Medulla oblongata (tissue), 1 donor: ENCODE measurements at regions not wholly inside any gene's neighbourhood (a gene's known extent, or its start where the extent isn't known, plus 50 kb on each side); places are given as distances from the start of the nearest gene placed in this dataset.
A peak's percentile ranks its signal among the peaks of the same experiment; 100 is the strongest.

Experiments used
- DNase-seq: peaks from one replicate; pipeline ENCODE4 v3.0.0-alpha.2; 2015; ENCODE audit errors: extremely low spot score

DNA sequence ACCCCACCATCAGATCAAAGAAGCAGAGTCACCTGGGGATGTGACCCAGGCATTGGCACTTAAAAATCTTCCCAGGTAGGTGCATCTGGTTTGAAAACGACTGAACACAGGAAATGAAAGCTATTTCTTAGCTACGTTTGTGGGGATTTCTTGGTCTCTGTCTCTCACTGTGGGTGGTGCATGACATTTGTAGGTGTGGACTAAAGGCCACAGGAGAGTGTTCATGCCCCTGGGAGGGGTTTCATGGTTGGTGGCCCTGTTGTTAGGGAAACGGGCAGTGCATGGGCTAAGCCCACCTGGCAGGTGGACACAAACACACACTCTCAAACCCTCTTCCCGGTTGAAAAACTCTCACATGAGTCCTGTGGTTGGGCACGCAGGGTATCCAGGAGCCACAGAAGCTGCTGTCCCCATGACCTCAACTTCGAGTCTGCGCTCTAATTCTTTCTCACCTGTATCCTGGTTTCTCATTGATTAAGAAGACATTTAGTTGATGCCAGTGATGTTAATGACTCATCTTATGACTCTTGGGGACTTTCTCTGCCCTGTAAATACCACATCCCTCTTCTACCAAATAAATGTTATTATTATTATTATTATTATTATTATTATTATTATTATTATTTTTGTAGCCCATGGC is 119.4 kb downstream of the MRPS6 start:
- DNase-seq = no peak

DNA sequence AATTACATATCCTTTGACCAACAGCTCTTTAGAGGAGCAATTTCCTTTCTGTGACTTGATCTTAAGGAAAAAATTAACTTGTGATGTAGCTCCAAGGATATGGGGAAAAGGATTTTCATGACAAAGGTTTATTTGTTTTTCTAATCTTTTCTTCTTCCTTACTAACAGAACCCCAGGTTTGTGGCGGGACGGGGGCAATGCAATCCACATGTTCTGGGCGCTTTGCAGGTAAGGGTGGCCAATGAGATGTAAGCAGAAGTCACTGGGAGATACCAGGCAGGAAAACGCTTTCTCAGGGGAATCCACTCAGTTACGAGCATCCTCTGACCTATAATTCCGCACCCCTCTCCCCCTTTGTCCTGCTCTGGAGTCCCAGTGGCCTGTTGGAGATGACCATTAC is 122.0 kb downstream of the MRPS6 start:
- no peak for DNase-seq

DNA sequence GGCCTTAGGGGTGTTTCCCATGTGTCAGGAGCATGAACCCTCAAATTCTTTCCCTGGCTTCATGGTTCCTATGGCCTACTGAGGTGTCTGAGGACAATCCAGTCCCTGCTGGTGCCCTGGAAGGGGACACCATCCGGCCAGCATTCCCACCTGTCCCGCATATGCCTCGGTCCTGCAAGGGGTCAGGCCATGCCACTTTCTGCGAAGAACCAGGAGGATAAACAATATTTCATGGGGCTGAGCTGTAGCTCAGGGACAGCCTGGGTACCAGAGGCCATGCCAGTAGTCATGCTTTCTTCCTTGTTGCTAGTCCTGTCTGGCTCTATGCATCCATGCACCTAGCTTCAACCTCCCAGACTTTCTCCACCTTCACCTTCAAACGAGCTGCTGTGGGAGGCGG is 123.6 kb downstream of the MRPS6 start:
- DNase-seq = no peak

DNA sequence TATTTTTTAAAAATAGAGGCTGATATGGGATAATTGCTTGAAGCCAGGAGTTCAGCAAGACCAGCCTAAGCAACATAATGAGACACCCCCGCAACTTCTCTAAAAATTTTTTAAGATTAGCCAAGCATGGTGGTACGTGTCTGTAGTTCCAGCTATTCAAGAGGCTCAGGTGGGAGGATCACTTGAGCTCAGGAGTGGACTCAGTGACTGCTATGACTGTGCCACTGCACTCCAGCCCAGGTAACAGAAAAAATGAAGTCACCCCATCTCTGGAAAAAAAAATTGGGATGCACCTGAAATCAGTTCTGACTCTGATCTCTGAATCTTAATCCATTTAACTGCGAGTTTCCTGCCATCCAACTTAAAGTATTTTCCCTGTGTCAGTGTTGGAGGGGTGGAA is 124.2 kb downstream of the MRPS6 start:
- DNase-seq = no peak

DNA sequence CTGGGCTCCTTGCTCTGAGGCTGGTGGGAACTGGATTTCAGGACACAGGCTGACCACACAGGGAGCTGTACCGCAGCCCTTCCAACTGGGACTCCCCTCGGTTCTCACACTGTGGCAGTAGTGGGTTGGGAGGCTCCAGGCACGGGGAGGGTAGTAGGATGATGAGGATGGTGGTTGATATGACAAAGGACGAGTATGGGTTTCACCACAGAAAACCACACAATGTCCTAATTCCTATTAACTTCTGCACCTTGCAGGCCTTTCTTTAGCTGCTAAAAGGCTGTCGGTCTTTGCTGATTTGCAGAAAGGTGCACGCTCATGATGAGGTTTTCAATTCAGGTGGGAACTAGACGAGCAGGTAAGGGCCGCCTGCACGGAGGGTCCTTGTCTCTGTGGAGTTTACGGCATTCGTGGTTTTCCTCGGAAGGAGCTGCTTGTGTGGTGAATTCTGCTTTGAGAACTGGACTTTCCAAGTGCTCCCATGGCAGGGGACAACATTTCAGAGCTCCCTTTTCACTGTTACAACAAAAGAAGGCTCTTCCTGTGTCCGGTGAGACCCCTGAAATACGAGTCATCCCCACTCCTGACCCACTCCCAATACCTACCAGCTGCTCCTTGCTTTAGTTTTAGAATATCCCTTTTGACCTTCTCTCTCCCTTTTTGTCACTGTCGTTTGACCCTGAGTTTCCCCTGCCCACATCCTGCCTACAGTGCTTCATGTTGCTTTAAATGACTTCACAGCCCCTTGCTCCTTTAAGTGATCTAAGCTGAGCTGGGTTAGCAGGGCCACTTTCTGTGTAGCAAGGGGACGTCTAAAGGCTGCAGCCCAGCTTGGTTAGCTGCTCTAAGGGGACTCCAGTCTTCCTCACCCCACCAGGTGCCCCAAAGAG is 125.1 kb downstream of the MRPS6 start:
- no peak for DNase-seq

DNA sequence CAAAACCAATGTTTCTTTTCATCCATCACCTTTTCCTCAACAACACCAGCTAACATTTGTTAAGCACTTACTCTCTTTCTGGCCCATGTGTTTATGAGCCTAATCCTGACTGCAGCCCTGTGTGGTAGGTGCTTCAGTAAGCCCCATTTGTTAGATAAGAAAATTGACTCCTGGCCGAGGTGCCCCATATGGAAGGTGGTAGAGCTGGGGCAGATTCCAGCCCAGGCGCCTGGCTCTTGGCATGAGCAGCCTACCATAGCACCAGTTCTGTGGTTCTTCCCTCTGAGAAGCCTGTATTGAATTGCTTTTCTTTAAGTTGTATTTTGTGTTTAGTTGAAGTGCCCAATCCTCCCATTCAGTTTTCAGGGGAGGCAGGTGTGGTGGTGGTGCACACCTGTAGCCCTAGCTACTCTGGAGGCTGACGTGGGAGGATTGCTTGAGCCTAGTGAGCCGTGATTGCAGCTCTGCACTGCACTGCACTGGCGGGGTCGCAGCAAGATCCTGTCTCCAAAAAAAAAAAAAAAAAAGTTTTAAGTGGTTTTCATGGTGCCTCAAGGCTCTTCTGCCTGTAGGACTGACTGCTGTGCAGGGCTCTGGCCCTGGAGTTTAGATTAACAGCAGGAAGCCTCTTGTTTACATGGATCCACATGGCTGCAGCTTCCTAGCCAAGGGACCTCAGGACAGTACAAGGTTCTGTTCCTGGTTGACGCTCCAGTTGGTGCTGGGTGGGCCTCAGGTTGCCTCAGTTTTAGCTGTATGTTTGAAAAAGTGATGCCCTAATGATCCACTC is 125.9 kb downstream of the MRPS6 start:
- DNase-seq = no peak

DNA sequence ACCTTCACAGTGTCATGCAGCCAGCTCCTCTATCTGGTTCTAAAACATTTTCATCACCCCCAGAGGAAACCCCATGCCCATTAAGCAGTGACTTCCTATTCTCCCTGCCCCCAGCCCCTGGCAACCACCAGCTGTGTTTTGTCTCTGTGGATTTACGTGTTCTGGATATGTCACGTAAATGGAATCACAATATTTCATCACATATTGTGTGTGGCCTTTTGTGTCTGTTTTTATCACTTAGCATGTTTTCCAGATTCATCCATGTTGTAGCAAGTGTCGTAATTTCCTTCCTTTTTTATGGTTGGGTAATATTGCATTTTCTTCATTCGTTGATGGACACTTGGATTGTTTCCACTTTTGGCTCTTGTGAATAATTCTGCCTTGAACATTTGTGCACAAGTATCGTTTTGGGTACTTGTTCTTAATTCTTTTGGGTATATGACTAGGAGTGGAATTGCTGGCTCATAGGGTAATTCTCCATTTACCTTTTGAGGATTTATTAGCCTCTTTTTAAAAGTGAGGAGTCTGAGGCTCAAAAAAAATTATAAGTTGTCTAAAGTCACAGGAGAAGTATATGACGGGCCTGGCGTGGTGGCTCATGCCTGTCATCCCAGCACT is 127.0 kb downstream of the MRPS6 start:
- no peak for DNase-seq

DNA sequence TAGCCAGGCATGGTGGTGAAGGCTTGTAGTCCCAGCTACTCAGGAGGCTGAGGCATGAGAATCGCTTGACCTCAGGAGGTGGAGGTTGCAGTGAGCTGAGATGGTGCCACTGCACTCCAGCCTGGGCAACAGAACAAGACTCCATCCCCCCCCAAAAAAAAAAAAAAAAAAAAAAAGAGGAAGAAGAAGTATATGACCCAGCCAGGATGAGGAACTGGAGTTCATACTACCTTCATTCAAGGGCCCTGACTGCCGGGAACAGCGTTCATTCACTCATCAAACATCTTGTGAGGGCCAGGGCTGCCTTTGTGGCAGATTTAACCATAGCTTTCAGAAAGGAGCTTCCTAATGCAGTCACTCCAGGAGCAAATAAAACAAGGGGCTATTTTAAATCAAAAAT is 127.6 kb downstream of the MRPS6 start:
- peak; percentile 27 for DNase-seq

DNA sequence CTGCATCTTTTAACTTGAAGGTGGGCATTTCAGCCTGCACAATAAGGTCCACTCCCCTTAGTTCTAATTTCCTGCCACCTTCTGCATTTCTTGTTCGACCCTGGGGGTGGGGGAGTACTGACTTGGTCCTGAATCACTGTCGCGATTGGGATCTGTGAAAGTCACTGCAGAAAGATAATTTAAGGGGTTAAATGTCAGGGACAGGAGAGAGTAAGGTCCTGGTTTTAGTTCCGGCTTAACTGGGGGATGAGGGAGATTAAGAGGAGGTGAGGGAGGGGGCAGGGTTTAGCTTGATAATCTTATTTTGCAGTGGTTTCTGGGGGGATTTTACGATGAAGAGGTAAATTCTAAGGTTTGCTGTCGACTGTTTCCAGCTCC is 128.1 kb downstream of the MRPS6 start:
- no peak for DNase-seq

DNA sequence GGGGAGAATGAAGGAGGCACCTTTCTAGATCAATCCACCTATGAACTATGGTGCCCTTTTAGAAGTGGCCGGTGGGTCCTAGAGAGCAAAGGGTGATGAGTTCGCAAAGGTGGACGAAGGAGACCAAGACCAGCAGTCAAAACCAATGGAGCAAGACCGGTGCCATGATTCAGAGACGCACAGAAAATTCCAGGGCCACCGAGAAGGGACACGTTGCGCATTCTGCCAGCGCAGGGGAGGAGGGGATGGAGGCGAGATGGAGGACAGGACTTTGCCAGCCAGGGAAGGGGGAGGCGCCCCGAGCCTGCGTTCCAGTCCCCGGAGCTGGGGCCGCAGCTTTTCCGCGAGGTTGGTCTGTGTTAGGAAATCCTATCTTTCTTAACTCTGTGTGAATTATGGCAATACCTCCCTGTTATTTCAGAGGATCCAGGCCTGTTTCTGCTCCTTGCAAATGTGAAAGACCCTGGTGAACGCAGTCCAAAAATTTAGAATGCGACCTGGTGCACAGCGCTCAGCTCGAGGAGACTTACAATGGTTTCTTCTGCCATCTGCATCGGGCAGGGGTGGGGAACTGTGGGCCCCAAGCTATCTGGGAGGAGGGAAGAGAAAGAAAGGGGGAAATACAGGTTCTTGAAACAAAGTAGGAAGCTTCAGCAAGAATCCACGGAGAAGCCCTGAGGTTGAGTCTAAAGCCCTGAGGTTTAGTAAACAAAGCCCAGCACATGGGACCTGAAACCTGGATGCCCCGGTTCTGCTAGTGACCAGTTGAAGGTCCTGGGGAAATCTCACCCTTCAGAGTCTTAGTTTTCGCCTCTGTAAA is 129.4 kb downstream of the MRPS6 start:
- peak; percentile 19 for DNase-seq

DNA sequence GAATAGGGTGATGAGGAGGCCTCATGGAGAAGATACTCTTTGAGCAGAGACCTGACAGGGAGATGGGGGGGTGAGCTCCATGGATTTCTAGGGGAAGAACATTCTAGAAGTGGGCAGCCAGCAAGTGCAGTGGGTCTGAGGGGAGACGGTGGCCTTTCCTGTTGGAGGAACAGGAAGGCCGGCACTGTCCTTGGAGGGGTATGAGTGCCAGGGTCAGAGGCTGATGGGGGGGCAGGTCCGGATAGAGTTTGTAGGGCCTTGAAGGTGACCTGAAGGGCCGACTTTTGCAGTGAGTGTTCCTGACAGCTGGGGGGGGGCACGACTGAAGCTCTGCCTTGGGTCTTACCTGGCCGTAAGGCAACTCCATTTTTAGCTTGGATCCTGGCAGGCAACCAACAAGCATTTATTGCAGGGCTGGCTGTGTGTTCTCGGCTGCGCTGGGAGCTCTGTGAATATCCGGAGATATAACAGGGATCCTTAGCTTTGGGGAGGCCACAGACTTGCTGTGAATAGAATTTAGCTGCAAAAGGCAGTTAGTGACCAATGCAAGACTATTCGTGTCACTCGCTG is 130.6 kb downstream of the MRPS6 start:
- DNase-seq = no peak

DNA sequence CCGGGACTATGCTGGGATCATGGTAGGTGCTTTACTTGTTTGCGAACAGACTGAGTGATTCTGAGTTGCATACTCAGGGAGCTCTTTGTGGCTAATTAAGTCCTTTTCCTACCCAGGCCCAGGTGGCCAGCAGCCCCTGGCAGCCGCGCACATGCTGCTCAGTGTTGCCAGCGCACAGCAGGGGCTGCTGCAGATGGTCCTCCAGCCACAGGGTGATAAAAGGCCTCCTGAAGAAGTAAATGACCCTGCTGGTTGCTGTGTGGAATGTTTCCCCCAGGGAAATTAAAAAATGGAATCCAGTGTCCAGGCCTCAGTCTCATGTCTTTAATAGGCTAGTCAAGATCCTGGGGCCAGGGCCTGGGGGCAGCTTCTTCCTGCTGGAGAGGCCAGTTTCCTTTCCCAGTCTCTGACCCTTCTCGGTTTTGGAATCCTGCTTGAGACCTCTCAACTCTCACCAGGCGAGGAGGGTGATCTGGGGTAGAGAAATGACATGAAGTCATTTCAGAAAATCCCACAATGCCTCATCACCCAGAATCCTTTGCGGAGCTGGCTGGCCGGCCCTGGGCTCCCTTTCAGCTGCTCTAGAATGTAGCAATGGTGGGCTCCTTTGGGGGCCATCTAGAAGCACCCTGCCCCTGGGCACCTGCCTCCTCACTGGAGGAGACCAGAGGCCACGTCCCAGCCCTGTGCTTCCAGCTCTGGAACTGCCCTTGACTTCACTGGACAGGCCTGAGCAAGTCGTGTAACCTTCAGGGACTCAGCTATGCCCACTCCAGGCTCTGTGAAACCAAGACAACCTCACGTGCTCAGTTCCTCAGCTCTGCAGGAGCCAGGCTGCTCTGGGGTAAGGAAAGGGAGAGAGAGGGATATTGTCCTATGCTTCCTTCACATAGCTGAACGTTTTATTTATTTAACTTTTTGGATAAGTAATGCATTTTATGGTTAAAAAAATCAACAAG is 131.4 kb downstream of the MRPS6 start:
- peak; percentile 43 for DNase-seq

DNA sequence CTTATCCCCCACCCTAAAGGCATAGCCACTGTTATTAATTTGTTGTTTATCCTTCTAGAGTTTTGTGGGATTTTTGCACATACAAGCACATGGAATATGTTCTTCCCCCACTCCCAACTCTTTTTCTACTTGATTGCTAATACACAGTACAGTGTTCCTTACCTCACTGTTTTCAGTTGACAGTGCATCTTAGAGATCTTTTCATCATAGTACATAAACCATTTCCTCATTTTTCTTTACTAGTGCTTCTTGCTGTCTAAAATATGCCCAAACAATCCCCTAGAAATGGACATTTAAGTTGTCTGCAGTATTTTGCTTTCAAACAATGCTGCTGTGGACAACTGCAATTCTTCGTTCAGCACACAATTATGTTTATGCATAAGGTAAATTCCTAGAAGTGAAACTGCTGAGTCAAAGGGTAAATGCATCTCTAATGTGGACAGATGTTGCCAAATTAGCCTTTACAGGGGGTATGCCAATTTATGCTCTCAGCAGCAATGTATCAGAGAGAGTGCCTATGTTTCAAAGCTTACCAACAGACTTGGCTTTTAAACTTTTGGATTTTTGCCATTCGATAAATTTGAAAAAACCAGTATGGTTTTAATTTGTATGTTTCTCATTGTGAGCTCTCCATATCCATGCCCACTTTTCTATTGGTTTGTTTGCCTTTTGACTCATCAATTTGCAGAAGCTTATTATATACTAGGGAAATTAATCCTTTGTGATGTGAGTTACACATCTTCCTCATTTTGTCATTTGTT is 132.6 kb downstream of the MRPS6 start:
- no peak for DNase-seq

DNA sequence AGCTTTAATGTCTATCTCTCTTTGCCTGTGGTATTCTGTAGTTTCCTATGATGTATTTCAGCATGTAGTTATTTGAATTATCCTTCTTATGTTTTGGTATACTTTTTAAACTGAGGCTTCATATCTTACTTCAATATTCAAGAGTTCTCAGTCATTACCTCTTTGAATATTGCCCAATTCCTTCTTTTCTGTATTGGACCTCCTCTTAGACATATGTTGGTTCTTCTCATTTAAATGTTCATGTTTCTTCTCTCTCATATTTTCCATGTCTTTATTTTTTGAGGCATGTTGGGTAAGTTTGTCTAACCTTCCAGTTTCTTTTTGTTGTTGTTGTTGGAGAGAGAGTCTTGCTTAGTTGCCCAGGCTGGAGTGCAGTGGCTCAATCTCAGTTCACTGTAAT is 140.6 kb downstream of the MRPS6 start:
- no peak for DNase-seq

DNA sequence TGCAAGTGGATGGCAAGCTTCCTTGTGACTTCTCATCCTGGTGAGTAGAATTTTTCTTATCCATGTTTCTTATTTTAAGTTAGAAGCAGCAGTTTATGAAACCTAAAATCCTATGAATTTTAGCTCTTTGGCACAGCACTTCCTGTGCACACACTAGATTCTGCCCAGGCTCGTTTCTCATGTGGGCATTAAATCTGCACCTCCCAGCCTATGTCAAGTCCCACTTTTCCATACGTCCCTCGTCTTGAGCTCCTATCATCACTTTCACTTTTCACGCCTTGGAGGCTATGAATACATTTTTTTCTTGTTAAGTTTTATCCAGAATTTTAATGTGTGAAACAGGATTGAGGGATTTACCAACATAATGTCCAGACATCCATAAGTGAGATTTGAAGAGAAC is 142.1 kb downstream of the MRPS6 start:
- DNase-seq = no peak

DNA sequence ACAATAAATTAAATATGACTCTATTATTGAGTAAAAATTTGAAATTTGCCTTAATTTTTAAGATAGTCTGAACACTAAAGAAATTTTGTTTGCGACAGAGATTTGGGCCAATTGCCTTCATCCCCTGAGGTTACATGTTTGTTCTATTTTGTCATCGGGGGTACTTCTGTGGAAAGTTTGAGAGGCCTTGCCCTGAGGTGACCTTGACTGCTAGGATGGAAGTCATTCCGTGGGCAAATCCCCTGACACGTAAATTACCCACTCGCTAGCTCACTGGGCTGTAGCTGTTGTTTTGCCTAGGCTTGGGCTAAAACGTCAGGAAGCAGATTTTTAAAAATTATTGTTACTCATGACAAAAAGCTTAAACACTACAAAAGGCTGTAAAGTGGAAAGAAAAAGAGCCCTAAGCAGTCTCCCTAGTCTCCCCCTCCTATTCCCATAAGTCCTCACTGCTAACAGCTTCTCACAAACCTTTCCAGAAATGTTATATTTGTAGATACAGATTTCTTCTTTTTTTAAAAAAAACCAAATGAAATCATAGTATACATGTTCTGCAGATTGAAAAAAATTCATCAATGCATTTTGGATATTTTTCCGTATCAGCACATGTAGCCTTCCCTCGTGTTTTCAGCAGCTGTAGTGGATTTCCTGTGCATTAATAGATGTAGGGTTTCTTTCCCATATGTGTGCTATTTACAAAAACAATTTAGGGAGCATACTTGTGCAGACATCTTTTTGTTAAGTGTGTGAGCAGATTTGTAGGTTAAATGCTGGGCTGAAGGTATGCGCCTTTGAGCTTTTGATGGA is 142.7 kb downstream of the MRPS6 start:
- DNase-seq = no peak

DNA sequence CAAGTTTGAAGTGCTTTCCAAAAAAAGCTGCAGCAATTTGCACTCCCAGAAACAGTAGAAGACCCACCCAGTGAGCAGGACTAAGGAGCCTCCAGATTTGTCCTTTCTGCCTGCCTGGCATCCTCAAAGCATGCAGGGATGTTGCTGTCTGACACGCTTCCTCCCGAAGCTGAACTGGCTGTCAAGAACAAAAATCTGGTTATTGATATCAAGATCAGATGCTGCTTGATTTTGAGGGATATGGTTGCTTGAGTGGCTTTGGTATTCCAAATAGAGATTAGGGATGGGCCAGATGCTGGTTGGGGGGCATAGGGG is 143.3 kb downstream of the MRPS6 start:
- DNase-seq = no peak

DNA sequence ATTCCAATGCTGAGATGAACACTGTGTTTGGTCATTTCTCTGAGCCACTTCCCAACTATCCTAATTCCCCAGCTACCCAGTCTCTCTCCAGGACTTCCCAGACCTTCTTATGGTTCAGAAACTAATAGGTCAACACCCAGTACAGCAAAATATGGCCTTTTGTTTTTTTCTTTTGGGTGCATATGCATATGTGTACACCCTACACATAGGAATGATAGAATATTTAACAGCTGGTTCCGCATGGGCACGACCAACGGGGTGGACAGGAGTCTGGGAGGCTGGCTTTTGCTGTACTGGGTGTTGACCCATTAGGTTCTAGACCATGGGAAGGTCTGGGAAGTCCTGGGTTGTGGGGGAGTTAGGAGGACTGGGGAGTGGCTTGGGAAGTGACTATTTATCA is 143.9 kb downstream of the MRPS6 start:
- no peak for DNase-seq
